HepG2 (cell line): ENCODE measurements at regions not wholly inside any gene's neighbourhood (a gene's known extent, or its start where the extent isn't known, plus 50 kb on each side); places are given as distances from the start of the nearest gene placed in this dataset.

Experiments used
- MAFK ChIP-seq, 2 experiments: IDR thresholded peaks in 1 of 2; conservative IDR thresholded peaks in 1 of 2; 2 replicates each; pipeline ENCODE4 v1.6.1; 2011; ENCODE audit warnings: improper control_type of control experiment in 2 of 2, low read length in 2 of 2
- TF ChIP-seq, protein P1 (sequence below), 2 experiments: IDR thresholded peaks; 2 replicates each; pipeline ENCODE4 v1.6.1; 2011 to 2012; ENCODE audit warnings: low read length in 2 of 2, borderline replicate concordance in 1 of 2, low read depth in 1 of 2, mild to moderate bottlenecking in 1 of 2, moderate library complexity in 1 of 2

DNA sequence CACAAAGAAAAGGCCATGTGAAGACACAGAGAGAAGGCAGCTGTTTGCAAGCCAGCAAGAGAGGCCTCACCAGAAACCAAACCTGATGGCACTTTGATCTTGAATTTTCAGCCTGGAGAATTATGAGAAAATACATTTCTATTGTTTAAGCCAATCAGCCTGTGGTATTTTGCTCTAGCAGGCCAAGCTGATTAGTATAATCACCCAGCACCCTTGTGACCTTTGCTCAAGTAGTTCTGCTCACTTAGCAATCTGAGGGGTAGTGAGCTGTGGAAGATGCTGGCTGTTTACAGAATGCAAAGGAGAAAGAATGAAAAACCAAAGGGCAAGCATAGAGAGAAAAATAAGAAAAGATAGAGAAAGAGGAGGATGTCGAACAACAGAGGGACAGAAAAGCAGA lies 396.4 kb upstream of the BOD1L1 start:
- TF ChIP-seq, protein P1, sequence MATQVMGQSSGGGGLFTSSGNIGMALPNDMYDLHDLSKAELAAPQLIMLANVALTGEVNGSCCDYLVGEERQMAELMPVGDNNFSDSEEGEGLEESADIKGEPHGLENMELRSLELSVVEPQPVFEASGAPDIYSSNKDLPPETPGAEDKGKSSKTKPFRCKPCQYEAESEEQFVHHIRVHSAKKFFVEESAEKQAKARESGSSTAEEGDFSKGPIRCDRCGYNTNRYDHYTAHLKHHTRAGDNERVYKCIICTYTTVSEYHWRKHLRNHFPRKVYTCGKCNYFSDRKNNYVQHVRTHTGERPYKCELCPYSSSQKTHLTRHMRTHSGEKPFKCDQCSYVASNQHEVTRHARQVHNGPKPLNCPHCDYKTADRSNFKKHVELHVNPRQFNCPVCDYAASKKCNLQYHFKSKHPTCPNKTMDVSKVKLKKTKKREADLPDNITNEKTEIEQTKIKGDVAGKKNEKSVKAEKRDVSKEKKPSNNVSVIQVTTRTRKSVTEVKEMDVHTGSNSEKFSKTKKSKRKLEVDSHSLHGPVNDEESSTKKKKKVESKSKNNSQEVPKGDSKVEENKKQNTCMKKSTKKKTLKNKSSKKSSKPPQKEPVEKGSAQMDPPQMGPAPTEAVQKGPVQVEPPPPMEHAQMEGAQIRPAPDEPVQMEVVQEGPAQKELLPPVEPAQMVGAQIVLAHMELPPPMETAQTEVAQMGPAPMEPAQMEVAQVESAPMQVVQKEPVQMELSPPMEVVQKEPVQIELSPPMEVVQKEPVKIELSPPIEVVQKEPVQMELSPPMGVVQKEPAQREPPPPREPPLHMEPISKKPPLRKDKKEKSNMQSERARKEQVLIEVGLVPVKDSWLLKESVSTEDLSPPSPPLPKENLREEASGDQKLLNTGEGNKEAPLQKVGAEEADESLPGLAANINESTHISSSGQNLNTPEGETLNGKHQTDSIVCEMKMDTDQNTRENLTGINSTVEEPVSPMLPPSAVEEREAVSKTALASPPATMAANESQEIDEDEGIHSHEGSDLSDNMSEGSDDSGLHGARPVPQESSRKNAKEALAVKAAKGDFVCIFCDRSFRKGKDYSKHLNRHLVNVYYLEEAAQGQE (IDR thresholded peaks at IDR 0.05; ENCODE audit: borderline replicate concordance in 1 of 2, low read depth in 1 of 2, low read length in 2 of 2), result no peak
- TF ChIP-seq MAFK (conservative IDR thresholded peaks at IDR 0.05 in 1 of 2, IDR thresholded peaks at IDR 0.05 in 1 of 2; ENCODE audit: low read length in 2 of 2), result no peak
